Stomach (tissue), 4 donors: ENCODE measurements at regions not wholly inside any gene's neighbourhood (a gene's known extent, or its start where the extent isn't known, plus 50 kb on each side); places are given as distances from the start of the nearest gene placed in this dataset.
"Not testable (repeated sequence)": the region's sequence is repeated elsewhere in the genome, so short reads cannot be mapped to it uniquely, and the experiment has no call there.

Experiments
- POLR2AphosphoS5 ChIP-seq, 3 donors: sonication (generic); formaldehyde crosslinking; IDR thresholded peaks; one replicate each; pipeline ENCODE4 v1.6.1; 2016; ENCODE audit warnings: antibody characterized with exemption in 3 of 3
- TF ChIP-seq, protein P1 (sequence below), 7 experiments: fragments of 450-650 bp in 4 of 7; fragments of 200-600 bp in 3 of 7; sonication (generic) in 3 of 7; IDR thresholded peaks; one replicate each; pipeline ENCODE4 v1.5.1; 2016 to 2019; ENCODE audit warnings: antibody characterized with exemption in 7 of 7, control low read depth in 2 of 7, mild to moderate bottlenecking in 1 of 7

- TF ChIP-seq, protein P1, sequence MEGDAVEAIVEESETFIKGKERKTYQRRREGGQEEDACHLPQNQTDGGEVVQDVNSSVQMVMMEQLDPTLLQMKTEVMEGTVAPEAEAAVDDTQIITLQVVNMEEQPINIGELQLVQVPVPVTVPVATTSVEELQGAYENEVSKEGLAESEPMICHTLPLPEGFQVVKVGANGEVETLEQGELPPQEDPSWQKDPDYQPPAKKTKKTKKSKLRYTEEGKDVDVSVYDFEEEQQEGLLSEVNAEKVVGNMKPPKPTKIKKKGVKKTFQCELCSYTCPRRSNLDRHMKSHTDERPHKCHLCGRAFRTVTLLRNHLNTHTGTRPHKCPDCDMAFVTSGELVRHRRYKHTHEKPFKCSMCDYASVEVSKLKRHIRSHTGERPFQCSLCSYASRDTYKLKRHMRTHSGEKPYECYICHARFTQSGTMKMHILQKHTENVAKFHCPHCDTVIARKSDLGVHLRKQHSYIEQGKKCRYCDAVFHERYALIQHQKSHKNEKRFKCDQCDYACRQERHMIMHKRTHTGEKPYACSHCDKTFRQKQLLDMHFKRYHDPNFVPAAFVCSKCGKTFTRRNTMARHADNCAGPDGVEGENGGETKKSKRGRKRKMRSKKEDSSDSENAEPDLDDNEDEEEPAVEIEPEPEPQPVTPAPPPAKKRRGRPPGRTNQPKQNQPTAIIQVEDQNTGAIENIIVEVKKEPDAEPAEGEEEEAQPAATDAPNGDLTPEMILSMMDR (IDR thresholded peaks at IDR 0.05): not testable (repeated sequence)
- not testable (repeated sequence) for TF ChIP-seq POLR2AphosphoS5 (IDR thresholded peaks at IDR 0.05)
These were observed 57.7 kb upstream of the FCGR1A start for GRCh38 chr1:149724618-149725302.
